Natural killer cell (primary cell): ENCODE measurements at regions not wholly inside any gene's neighbourhood (a gene's known extent, or its start where the extent isn't known, plus 50 kb on each side); places are given as distances from the start of the nearest gene placed in this dataset.

ENCODE experiments used
- ATAC-seq, 3 donors: fragments of 150-1000 bp in 2 of 3; fragments of 200-7000 bp in 1 of 3; cut with Tn5 transposase; 1 replicate in 1 of 3; 2 replicates in 2 of 3; pipeline ENCODE4 v1.10.0; 2021; ENCODE audit warnings: mild to moderate bottlenecking in 2 of 3, moderate library complexity in 2 of 3
- DNase-seq, 2 donors: peaks; one replicate each; pipeline versions ENCODE4 v3.0.0 to v3.0.0-alpha.2; 2013 to 2021; ENCODE audit warnings: mixed read lengths in 1 of 2
- H3K27ac ChIP-seq: one replicate; pipeline ENCODE4 v1.5.1; 2013; ENCODE audit warnings: mild to moderate bottlenecking, low read length
- H3K27me3 ChIP-seq: one replicate; pipeline ENCODE4 v1.6.1; 2013; ENCODE audit warnings: low read length; ENCODE audit not compliant: control insufficient read depth, insufficient read depth
- H3K36me3 ChIP-seq: one replicate; pipeline ENCODE4 v1.6.1; 2013; ENCODE audit warnings: low read length; ENCODE audit not compliant: control insufficient read depth, insufficient read depth
- H3K4me1 ChIP-seq: one replicate; pipeline ENCODE4 v1.6.1; 2013; ENCODE audit warnings: low read length; ENCODE audit not compliant: control insufficient read depth, insufficient read depth
- H3K4me3 ChIP-seq: one replicate; pipeline ENCODE4 v1.5.1; 2013; ENCODE audit warnings: low read length
- H3K9me3 ChIP-seq: one replicate; pipeline ENCODE4 v1.6.1; 2013; ENCODE audit warnings: low read length; ENCODE audit not compliant: control insufficient read depth, insufficient read depth
- H3K27ac Mint-ChIP-seq, 2 donors: one replicate each; pipeline ENCODE4 v1.8.0; 2022; ENCODE audit warnings: mild to moderate bottlenecking in 2 of 2, mixed read lengths in 2 of 2, moderate library complexity in 1 of 2
- H3K27me3 Mint-ChIP-seq, 2 donors: one replicate each; pipeline ENCODE4 v1.8.0; 2022; ENCODE audit warnings: low read depth in 2 of 2, mixed read lengths in 2 of 2
- H3K36me3 Mint-ChIP-seq: one replicate; pipeline ENCODE4 v1.8.0; 2022; ENCODE audit warnings: mixed read lengths
- H3K4me1 Mint-ChIP-seq, 2 donors: one replicate each; pipeline ENCODE4 v1.8.0; 2022; ENCODE audit warnings: mixed read lengths in 2 of 2
- H3K4me3 Mint-ChIP-seq: one replicate; pipeline ENCODE4 v1.8.0; 2022; ENCODE audit warnings: mild to moderate bottlenecking, moderate library complexity, mixed read lengths
- H3K9me3 Mint-ChIP-seq, 2 donors: one replicate each; pipeline ENCODE4 v1.8.0; 2022; ENCODE audit warnings: mixed read lengths in 2 of 2
- CTCF ChIP-seq: fragments of 200-600 bp; IDR thresholded peaks from one replicate; pipeline ENCODE4 v1.8.0; 2022; ENCODE audit warnings: antibody characterized with exemption
- WGBS: methylation state at CpG from one replicate; pipeline ENCODE4 v1.1.7; 2013; ENCODE audit warnings: missing lambda C conversion rate; ENCODE audit not compliant: insufficient coverage; 5-methylcytosine and 5-hydroxymethylcytosine counted together
- intact Hi-C: fragments of 100-400 bp; cut with micrococcal nuclease; formaldehyde crosslinking; loops from one replicate; pipeline ENCODE4 v1.14.2; 2022

DNA sequence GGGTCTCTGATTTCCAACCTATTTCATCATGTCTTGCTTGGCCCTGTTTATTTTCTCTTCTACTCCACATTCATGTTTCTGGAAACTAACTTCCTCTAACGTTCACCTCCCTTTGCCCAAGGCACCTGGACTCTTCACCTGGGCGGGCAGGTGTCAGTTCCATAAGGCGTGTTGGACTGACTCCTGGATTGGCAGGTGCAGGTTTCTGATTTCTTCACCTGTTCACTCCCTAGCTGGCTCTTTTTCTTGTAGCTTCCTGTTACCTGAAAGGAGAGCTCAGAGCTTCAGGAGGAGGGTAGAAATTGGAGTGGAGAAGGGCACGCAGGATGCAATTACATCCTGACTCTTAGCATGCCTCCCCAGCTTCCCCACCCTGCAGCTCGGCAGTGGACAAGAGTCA lies 350.8 kb upstream of the KLF3 start:
- Mint-ChIP-seq H3K36me3 (no peaks in the 10 kb centered on the region), H3K4me1 (peaks cover 27 to 43% of the 10 kb centered on the region in 2 donors), H3K9me3 (no peaks in the 10 kb centered on the region), H3K27me3 (no peaks in the 10 kb centered on the region), H3K4me3 (no peak overlapping the region), H3K27ac (no peak overlapping the region)
- Histone ChIP-seq H3K4me1 (peaks cover 17% of the 10 kb centered on the region), H3K27me3 (no peaks in the 10 kb centered on the region), H3K4me3 (no peak overlapping the region), H3K36me3 (no peaks in the 10 kb centered on the region), H3K27ac (no peak overlapping the region), H3K9me3 (no peaks in the 10 kb centered on the region)
- WGBS: 89% methylated on average over 5 of the region's 5 CpGs
- no peak for ATAC-seq
- TF ChIP-seq CTCF: no peak
- DNase-seq: no peak
- intact Hi-C loops: loop anchor here (5.0 to 10.0 kb wide), 2 partner anchors 136 to 248 kb away; no protein-coding TSS in a partner anchor

DNA sequence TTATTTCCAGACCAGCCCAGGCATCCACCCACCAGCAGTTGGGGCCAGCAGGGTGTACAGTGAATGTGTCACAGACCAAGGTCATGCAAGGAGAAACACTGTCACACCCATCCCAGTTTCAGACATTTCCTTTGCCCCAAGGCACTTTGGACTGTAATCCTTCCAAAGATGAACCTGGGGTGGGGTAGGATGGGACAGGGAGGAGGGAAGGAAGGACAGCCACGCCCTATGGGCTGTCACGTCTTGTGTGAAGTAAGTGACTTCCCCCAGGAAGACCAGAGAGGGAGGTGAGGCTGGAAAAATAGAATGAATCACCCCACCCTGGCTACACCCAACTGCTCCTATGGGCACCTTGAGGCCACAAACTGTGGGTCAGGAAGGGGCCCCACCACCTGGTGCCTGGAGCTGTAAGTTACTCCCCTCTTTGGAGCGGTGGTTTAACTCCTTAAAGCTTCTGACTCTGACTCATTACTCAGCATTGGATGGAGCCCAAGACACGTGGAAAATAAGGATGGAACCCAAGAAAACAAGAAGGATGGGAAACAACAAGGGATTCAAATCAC lies 349.9 kb upstream of the KLF3 start:
- Histone ChIP-seq H3K4me3 (no peak overlapping the region), H3K27ac (no peak overlapping the region), H3K9me3 (no peaks in the 10 kb centered on the region), H3K36me3 (no peaks in the 10 kb centered on the region), H3K27me3 (no peaks in the 10 kb centered on the region), H3K4me1 (peaks cover 24% of the 10 kb centered on the region)
- no peak for DNase-seq
- no peaks in the 10 kb centered on the region for H3K9me3 Mint-ChIP-seq
- no peaks in the 10 kb centered on the region for H3K36me3 Mint-ChIP-seq
- WGBS: 96% methylated on average over 3 of the region's 4 CpGs
- ATAC-seq: no peak
- H3K27me3 Mint-ChIP-seq: no peaks in the 10 kb centered on the region
- no peak overlapping the region for H3K4me3 Mint-ChIP-seq
- no peak for TF ChIP-seq CTCF
- H3K4me1 Mint-ChIP-seq: peaks cover 32 to 52% of the 10 kb centered on the region in 2 donors
- no peak overlapping the region for H3K27ac Mint-ChIP-seq
- intact Hi-C loops: loop anchor here (5.0 to 10.0 kb wide), 2 partner anchors 137 to 249 kb away; no protein-coding TSS in a partner anchor

- Mint-ChIP-seq H3K27me3 (no peaks in the 10 kb centered on the region), H3K27ac (no peak overlapping the region), H3K36me3 (no peaks in the 10 kb centered on the region), H3K4me1 (peaks cover 33 to 54% of the 10 kb centered on the region in 2 donors), H3K9me3 (no peaks in the 10 kb centered on the region), H3K4me3 (no peak overlapping the region)
- TF ChIP-seq CTCF: no peak
- Histone ChIP-seq H3K9me3 (no peaks in the 10 kb centered on the region), H3K27me3 (no peaks in the 10 kb centered on the region), H3K27ac (no peak overlapping the region), H3K4me3 (no peak overlapping the region), H3K36me3 (no peaks in the 10 kb centered on the region), H3K4me1 (peaks cover 29% of the 10 kb centered on the region)
- ATAC-seq: no peak
- DNase-seq: no peak
- 99% methylated on average over 4 of the region's 5 CpGs for WGBS
- intact Hi-C loops: loop anchor here (5.0 to 10.0 kb wide), 2 partner anchors 137 to 250 kb away; no protein-coding TSS in a partner anchor
Observed at GRCh38 chr4:38314663-38315062, 349.3 kb upstream of the KLF3 start.

- no peaks in the 10 kb centered on the region for H3K27me3 Mint-ChIP-seq
- WGBS: 80% methylated on average over 4 of the region's 5 CpGs
- DNase-seq (no peak), ATAC-seq (no peak)
- H3K9me3 Mint-ChIP-seq: no peaks in the 10 kb centered on the region
- no peaks in the 10 kb centered on the region for H3K36me3 Mint-ChIP-seq
- H3K9me3 ChIP-seq: no peaks in the 10 kb centered on the region
- no peak for TF ChIP-seq CTCF
- H3K4me3 Mint-ChIP-seq: no peak overlapping the region
- peaks cover 36% of the 10 kb centered on the region for H3K4me1 ChIP-seq
- H3K36me3 ChIP-seq: no peaks in the 10 kb centered on the region
- H3K4me1 Mint-ChIP-seq: peaks cover 33 to 54% of the 10 kb centered on the region in 2 donors
- no peak overlapping the region for H3K27ac Mint-ChIP-seq
- H3K27me3 ChIP-seq: no peaks in the 10 kb centered on the region
- no peak overlapping the region for H3K27ac ChIP-seq
- intact Hi-C loops: loop anchor here (10.0 kb wide), 1 partner anchor 250 kb away; no protein-coding TSS in a partner anchor
- H3K4me3 ChIP-seq: no peak overlapping the region
Observed at GRCh38 chr4:38315286-38315685, 348.7 kb upstream of the KLF3 start.
